ENCODE measurements at regions not wholly inside any gene's neighbourhood (a gene's known extent, or its start where the extent isn't known, plus 50 kb on each side); places are given as distances from the start of the nearest gene placed in this dataset.
"Not testable (repeated sequence)": the region's sequence is repeated elsewhere in the genome, so short reads cannot be mapped to it uniquely, and the experiment has no call there.

GRCh38 chr3:18580268-18580667 is 155.1 kb upstream of the SATB1 start:
- Mint-ChIP-seq H3K27ac (no peak overlapping the region), H3K36me3 (peaks cover 20 to 29% of the 10 kb centered on the region in 2 donors), H3K9me3 (peaks cover 6 to 32% of the 10 kb centered on the region in 2 donors)
- ATAC-seq, result no peak
- no peak for DNase-seq (ENCODE audit: low spot score in 2 of 2)

- no peak overlapping the region for H3K27ac Mint-ChIP-seq
- H3K9me3 Mint-ChIP-seq, result peaks cover 6 to 32% of the 10 kb centered on the region in 2 donors
- peaks cover 20 to 29% of the 10 kb centered on the region in 2 donors for H3K36me3 Mint-ChIP-seq
- no peak for ATAC-seq
- DNase-seq (ENCODE audit: low spot score in 2 of 2), result no peak
These were observed 154.5 kb upstream of the SATB1 start for GRCh38 chr3:18579661-18580060.

- ATAC-seq (no peak), DNase-seq (ENCODE audit: low spot score in 2 of 2) (no peak)
- H3K27ac Mint-ChIP-seq, result no peak overlapping the region
- peaks cover 11 to 20% of the 10 kb centered on the region in 2 donors for H3K36me3 Mint-ChIP-seq
- H3K9me3 Mint-ChIP-seq, result peaks cover 0 to 28% of the 10 kb centered on the region in 2 donors
These were observed 150.4 kb upstream of the SATB1 start for GRCh38 chr3:18575573-18575972.

- DNase-seq (ENCODE audit: low spot score in 2 of 2), result no peak
- peaks cover 0 to 25% of the 10 kb centered on the region in 2 donors for H3K9me3 Mint-ChIP-seq
- H3K36me3 Mint-ChIP-seq, result peaks cover 6 to 19% of the 10 kb centered on the region in 2 donors
- peak; percentile 64 to 95 for ATAC-seq
- no peak overlapping the region for H3K27ac Mint-ChIP-seq
These were observed 147.7 kb upstream of the SATB1 start for GRCh38 chr3:18572809-18573208.

- ATAC-seq, result peak in 1 of 2 donors; percentile 29
These were observed 142.2 kb upstream of the SATB1 start for GRCh38 chr3:18567293-18567692.

GRCh38 chr3:18562364-18563154 is 137.4 kb upstream of the SATB1 start:
- Mint-ChIP-seq H3K9me3 (peaks cover 13 to 25% of the 10 kb centered on the region in 2 donors), H3K36me3 (peaks cover 26 to 34% of the 10 kb centered on the region in 2 donors), H3K27ac (no peak overlapping the region)
- no peak for ATAC-seq
- no peak for DNase-seq (ENCODE audit: low spot score in 2 of 2)

More at GRCh38 chr3:18567293-18567692, 142.2 kb upstream of the SATB1 start:
- Mint-ChIP-seq H3K27ac (peak overlapping the region in 1 of 2 donors; percentile 8), H3K9me3 (peaks cover 3 to 19% of the 10 kb centered on the region in 2 donors), H3K36me3 (peaks cover 8 to 30% of the 10 kb centered on the region in 2 donors)
- DNase-seq (ENCODE audit: low spot score in 2 of 2), result no peak

GRCh38 chr3:18559331-18559842 is 134.2 kb upstream of the SATB1 start:
- ATAC-seq (peak; percentile 28 to 59), DNase-seq (ENCODE audit: low spot score in 2 of 2) (peak; percentile 39 to 58)
- Mint-ChIP-seq H3K27ac (peak overlapping the region; percentile 98 to 99), H3K9me3 (peaks cover 20 to 25% of the 10 kb centered on the region in 2 donors), H3K36me3 (peaks cover 31 to 36% of the 10 kb centered on the region in 2 donors)

GRCh38 chr3:18558507-18558906 is 133.4 kb upstream of the SATB1 start:
- Mint-ChIP-seq H3K36me3 (peaks cover 31 to 36% of the 10 kb centered on the region in 2 donors), H3K9me3 (peaks cover 20 to 29% of the 10 kb centered on the region in 2 donors), H3K27ac (peak overlapping the region; percentile 98 to 99)
- ATAC-seq (peak; percentile 18 to 27), DNase-seq (ENCODE audit: low spot score in 2 of 2) (no peak)

- Mint-ChIP-seq H3K9me3 (peaks cover 18 to 20% of the 10 kb centered on the region in 2 donors), H3K36me3 (peaks cover 23 to 24% of the 10 kb centered on the region in 2 donors), H3K27ac (peak overlapping the region; percentile 38 to 98)
- DNase-seq (ENCODE audit: low spot score in 2 of 2) (no peak), ATAC-seq (no peak)
These were observed 132.1 kb upstream of the SATB1 start for GRCh38 chr3:18557216-18557615.

- H3K36me3 Mint-ChIP-seq, result peaks cover 17 to 18% of the 10 kb centered on the region in 2 donors
- peak overlapping the region; percentile 97 to 98 for H3K27ac Mint-ChIP-seq
- DNase-seq (ENCODE audit: low spot score in 2 of 2), result peak; percentile 70 to 85
- ATAC-seq, result peak; percentile 86 to 88
- peaks cover 14 to 18% of the 10 kb centered on the region in 2 donors for H3K9me3 Mint-ChIP-seq
These were observed 131.5 kb upstream of the SATB1 start for GRCh38 chr3:18556503-18557135.

GRCh38 chr3:18556001-18556408 is 130.9 kb upstream of the SATB1 start:
- ATAC-seq, result peak; percentile 67 to 76
- peak; percentile 41 to 79 for DNase-seq (ENCODE audit: low spot score in 2 of 2)
- peak overlapping the region; percentile 97 to 98 for H3K27ac Mint-ChIP-seq
- H3K36me3 Mint-ChIP-seq, result peaks cover 14 to 16% of the 10 kb centered on the region in 2 donors
- peaks cover 12 to 17% of the 10 kb centered on the region in 2 donors for H3K9me3 Mint-ChIP-seq

GRCh38 chr3:18552579-18553105 is 127.5 kb upstream of the SATB1 start:
- DNase-seq (ENCODE audit: low spot score in 2 of 2); H3K27ac Mint-ChIP-seq; ATAC-seq: not testable (repeated sequence)
- Mint-ChIP-seq H3K9me3 (peaks cover 10 to 23% of the 10 kb centered on the region in 2 donors), H3K36me3 (peaks cover 5 to 30% of the 10 kb centered on the region in 2 donors)

- ATAC-seq, result peak; percentile 58 to 89
- peaks cover 14 to 34% of the 10 kb centered on the region in 2 donors for H3K9me3 Mint-ChIP-seq
- H3K36me3 Mint-ChIP-seq, result peaks cover 13 to 45% of the 10 kb centered on the region in 2 donors
- no peak for DNase-seq (ENCODE audit: low spot score in 2 of 2)
- peak overlapping the region in 1 of 2 donors; percentile 22 for H3K27ac Mint-ChIP-seq
These were observed 121.5 kb upstream of the SATB1 start for GRCh38 chr3:18546632-18547031.

- H3K9me3 Mint-ChIP-seq, result peaks cover 12 to 31% of the 10 kb centered on the region in 2 donors
- DNase-seq (ENCODE audit: low spot score in 2 of 2) (no peak), ATAC-seq (no peak)
- H3K36me3 Mint-ChIP-seq, result peaks cover 17 to 32% of the 10 kb centered on the region in 2 donors
- H3K27ac Mint-ChIP-seq, result no peak overlapping the region
These were observed 119.0 kb upstream of the SATB1 start for GRCh38 chr3:18544146-18544545.

GRCh38 chr3:18538463-18539230 is 113.5 kb upstream of the SATB1 start:
- ATAC-seq, result no peak
- DNase-seq (ENCODE audit: low spot score in 2 of 2), result no peak
- H3K27ac Mint-ChIP-seq, result no peak overlapping the region
- peaks cover 9 to 14% of the 10 kb centered on the region in 2 donors for H3K36me3 Mint-ChIP-seq
- H3K9me3 Mint-ChIP-seq, result peaks cover 4 to 10% of the 10 kb centered on the region in 2 donors

GRCh38 chr3:18533039-18533438 is 107.9 kb upstream of the SATB1 start:
- Mint-ChIP-seq H3K36me3 (peaks cover 13 to 18% of the 10 kb centered on the region in 2 donors), H3K27ac (no peak overlapping the region)
- no peak for ATAC-seq

More at GRCh38 chr3:18533039-18533438, 107.9 kb upstream of the SATB1 start:
- peaks cover 0 to 5% of the 10 kb centered on the region in 2 donors for H3K9me3 Mint-ChIP-seq
- DNase-seq (ENCODE audit: low spot score in 2 of 2), result no peak

Measured in activated naive CD4-positive, alpha-beta T cell treated with anti-CD3 and anti-CD28 coated beads, Interleukin-2, amount 50 U/mL, for 72 hours (primary cell).